Stimulated activated CD4-positive, alpha-beta T cell treated with anti-CD3 and anti-CD28 coated beads, Interleukin-4, amount 100 ng/mL, for 48 hours (primary cell): ENCODE measurements at regions not wholly inside any gene's neighbourhood (a gene's known extent, or its start where the extent isn't known, plus 50 kb on each side); places are given as distances from the start of the nearest gene placed in this dataset.

Source experiments
- DNase-seq, 2 donors: peaks; one replicate each; pipeline ENCODE4 v3.0.0-alpha.2; 2020; ENCODE audit warnings: low read depth in 2 of 2

DNA sequence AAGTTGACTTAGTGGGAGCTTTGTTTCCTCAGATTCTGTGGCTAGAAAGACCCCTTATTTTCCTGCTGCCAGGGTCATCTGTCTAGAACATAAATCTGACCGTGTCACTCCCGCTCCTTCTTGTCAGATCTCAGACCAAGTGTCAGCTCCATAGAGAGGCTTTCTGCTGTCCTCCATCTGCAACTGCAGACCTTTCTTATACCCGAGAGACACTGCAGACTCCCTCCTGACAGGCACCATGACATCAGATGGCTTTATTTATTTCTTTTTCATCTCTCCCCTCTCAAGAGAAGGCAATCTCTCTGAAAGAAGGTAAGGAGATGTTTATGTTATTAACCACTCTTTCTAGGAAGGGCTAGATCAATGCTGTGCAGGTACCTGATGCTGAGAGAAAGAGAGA, 726.5 kb downstream of the UQCRFS1 start:
- no peak for DNase-seq

DNA sequence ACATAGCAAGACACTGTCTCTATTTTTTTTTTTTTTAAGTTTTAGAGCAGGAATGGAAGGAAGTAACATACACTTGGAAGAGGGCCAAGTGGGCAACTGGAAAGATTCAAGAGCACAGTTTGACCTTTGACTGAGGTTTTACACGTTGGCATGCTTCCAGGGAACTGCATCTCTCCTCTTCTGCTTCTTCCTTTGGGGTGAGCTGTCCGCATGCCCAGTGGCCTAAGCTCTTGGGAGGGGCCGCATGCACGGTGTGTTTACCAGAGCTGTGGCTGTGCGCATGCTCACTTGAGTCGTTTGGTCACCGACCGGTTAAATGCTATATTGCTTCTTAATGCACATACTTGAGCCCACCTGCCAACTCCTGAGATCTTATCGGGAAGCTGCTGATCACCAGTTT, 727.7 kb downstream of the UQCRFS1 start:
- DNase-seq, result no peak

DNA sequence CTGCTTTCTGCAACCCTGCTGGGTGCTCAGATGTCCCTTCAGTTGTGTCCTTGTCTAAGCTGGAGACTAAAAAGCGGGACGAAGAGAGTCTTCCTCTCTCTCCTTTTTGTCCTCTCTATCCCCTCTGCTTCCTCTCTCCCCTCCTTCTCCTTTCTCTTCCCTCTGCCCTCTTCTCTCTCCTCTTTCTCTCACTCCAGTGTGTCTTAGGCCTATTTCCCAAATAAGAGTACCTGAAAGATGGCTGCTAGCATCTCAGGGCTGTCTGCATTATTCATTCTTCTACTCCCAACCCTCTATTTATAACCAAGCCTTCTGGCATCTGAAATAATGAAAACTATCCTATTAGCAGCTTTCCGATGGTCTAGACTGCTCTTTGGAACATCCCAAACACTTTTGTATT, 729.8 kb downstream of the UQCRFS1 start:
- no peak for DNase-seq

DNA sequence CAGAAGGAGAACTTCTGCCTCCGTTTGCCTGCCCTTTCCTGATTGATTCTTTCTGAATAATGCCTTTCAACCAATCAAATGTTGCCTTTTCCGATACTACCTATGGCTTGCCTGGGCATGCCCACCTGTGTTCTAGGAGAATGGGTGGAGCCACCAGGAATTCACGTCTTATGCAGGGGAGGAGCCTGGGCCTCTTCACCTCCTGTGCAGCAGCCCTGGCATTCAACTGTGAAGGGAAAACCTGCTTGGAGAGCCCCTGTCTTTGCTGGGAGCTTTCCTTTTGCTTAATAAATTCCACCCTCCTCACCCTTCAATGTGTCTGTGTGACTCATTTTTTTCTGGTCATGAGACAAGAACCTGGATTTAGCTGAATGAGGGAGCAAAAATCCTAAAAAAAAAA, 730.7 kb downstream of the UQCRFS1 start:
- DNase-seq, result no peak

DNA sequence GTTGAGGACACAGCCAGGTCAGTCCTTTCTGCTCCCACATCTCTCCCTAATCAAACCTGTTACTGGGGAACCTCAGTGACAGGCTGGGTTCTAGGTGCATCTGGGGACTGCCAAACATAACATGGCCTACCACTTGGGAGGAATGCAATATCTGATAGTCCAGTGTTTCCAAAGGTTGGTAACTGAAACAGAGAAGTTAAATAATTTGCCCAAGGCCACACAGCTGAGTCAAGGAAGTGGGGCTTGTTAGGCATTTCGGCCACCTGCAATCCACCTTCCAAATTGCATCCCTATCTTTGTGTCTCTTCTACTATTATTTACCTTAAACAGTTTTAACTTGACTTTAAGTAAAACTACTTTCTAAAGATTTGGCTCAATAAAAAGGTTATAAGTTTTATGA, 731.3 kb downstream of the UQCRFS1 start:
- DNase-seq, result no peak

DNA sequence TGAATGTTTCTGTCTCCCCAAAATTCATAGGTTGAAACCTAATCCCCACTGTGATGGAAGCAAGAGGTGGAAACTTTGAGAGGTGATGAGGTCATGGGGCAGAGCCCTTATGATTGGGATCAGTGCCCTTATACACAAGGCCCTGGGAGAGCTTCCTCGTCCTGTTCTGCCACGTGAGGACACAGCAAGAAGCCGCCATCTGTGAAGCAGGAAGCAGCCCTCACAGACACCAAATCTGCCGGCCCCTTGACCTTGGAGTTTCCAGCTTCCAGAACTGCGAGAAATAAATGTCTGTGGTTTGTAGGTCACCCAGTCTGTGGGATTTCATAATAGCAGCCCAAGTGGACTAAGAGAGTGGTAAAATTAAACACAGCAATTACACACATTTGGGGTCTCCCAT, 737.4 kb downstream of the UQCRFS1 start:
- no peak for DNase-seq

DNA sequence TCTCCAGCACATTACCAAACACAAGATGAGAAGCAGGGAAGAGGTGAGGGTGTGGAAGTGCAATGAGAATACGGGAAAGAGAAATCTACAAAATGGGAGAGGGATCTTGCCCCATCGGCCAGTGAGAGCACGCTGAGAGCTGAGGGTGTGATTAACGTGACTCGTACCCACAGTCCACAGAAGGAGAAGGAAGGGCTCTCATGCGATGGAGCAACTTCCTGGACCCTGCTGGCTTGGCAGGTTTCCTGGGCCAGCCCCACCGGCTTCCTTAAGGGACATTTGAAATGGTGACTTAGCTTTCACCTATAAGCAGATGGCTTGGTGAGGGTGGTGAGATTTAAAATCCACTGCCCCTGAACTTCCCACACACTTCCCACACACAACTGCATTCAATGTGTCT, 740.1 kb downstream of the UQCRFS1 start:
- no peak for DNase-seq

DNA sequence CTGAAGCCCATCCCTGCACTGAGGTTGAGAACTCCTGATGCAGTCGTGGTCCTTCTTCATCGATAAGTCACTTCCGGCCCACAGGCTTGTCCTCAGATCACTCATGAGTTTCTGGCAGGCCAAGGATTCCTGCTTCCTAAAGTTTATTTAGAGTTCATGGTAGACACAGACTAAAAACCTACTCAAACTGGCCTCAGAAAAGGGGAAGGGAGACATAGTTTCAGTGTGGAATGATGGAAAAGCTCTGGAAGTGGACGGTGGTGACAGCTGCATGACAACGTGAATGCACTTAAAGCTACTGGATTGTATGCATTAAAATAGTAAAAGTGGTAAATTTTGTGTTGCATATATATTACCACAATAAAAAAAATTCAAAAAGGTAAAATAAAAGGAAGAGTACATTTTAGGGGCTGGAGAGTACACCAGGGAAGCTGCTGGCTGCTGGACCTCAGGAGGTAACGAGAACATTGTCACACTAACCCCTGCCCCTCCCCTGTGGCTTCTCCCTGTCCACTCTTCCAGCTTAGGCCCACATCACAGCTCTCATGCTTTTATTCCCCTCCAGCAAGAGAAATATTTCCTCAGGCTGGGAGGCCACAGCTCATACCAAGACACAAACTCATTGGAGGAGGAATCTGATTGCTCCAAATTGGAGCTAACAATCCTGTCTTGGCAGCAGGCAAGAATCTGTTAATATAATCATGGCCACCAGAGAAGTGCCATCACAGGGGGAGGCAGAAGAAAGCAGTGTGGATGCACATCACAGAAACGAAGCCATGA, 741.0 kb downstream of the UQCRFS1 start:
- no peak for DNase-seq

DNA sequence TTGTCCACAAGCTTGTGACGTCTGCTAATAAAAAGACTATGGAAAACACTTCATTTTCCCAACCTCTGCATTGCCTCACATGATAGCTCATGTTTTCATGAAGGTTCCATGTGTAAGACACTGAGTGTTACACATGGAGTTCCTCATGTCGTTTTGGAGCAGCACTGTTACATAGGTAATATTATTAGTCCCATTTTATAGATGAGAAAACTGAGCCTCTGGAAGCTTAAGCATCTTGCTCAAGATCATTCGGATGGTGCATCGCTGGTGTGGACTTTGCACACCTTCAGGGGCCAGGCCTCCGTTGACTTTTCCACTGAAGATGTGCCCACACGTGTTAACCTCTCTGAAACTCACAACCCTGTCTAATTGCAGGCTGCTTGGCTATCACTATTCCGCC, 743.4 kb downstream of the UQCRFS1 start:
- DNase-seq, result no peak

DNA sequence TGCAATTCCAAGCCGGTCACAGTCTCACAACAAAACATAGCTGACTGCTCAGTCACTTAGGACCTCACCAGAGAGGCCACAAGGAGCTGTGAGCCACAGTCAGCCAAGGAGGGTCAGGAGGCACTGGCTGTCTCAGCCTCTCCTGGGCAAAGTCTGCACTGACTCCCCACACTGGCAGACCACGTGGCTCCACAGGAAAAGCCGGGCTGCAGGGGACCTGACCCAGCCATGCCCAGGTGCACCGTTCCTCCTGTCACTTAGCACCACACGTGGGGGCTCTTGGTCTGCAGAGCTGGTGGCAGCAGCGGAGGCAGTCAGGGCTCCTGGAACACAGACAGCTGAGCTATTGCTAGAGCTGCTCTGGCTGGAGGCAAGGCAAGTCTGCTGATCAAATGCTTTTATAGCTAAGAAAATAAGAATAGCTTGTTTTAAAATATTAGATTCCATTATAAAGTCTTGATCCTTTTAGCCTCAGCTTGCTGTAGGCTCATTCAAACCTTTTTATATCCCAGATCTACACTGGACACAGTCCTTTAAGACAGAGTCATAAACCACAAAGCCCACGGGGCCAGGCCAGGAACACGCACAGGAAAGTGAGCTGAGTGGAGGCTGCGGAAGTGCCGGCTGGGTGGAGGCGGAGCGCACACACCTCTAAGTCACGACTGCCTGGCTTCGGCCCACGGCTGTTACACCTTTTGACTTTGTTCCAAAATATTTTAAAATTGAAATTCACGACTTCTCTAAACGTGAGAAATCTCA, 744.1 kb downstream of the UQCRFS1 start:
- DNase-seq, result no peak

DNA sequence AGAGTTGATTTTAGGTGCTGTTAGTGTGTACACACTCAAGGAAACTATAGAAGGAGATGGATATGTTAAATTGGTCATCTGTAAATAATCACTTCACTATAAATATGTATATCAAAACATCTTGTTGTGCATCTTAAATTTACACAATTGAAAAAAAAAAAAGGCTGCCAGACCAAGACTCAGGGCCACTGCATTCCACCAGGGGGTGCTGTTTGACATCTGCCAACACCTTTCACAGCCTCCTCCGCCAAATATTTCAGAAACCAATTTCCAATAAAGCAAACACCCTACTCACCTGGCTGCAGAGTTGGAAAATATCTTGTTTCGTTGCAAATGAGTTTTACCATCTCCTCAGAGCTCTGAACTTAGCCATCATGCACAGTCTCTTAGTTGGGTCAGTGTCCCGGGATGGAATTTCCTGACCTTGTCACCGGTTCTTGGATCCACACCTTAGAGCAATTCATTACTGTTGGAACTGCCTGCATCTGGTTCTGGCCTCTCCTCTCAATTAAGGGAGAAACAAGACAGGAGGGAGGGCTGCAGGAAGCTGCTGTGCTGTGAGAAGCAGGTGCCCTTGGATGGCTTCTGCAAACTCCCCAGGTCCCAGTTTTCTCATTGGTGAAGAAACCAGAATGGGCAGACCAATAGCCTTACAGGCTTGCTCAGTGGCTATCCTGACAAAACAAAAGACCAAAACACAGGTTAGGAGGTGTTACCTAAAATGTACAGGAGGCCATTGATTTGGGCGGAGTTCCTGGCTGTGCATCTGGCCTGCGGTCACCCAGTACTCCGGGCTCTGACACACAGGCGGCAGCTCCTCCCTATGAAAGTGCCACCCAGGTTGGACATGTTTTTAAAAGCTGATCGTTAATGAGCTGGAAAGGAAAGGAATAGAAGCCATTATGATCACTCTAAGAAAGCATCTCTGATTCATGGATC, 746.6 kb downstream of the UQCRFS1 start:
- peak; percentile 44 to 63 for DNase-seq

DNA sequence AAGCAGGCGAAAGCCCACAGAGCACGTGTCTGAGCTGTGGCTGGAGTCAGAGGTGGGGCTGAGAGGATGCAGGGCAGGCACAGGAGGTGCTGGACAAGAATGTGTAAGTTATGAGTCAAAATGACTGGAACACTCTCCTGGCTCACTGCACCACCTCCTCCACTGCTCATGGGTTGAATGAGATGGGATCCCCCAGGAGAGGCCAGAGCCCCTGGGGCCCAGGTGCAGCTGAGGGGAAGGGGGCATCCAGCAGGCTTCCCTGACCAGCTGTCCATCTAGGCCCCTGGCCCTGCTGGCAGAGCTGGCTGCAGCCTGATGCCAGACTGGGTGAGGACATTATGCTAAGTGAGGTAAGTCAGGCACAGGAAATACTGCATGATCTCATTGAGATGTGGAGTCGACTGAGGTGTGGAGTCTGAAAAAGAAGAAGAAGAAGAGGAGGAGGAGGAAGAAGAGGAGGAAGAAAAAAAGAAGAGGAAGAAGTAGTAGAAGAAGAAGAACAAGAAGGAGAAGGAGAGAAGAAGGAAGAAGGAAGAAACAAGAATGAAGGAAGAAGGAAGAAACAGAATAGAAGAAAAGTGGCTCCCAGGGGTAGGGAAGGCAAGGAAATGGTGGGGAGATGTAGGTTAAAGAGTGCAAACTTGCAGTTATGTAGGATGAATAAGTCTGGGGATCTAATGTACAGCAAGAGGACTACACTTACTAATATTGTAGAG, 747.4 kb downstream of the UQCRFS1 start:
- no peak for DNase-seq

DNA sequence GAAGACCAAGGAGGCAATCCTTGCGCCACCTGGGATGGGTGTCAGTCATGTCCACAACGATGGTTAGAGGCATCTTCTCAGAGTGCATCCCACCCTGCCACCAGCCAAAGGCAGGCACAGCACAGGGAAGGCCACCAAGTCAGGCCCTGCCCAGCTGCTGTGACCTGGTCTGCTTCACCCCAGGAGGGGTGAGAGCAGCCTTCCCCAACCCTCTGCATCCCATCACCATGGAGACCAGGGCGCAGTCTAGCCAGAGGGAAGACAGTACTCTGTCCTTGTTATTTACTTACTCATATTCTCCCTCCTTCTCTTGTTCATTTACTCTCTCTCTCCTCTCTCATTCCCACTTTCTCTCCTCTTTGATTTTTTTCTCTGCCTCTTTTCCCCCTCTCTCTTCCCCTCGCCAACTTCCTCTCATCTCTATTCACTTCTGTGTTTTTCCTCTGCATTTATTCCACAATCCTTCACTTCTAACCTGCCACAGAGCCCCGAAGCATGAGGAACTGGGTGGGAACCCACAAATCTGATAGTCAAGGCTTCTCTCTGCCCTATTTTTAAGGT, 749.4 kb downstream of the UQCRFS1 start:
- DNase-seq, result no peak

DNA sequence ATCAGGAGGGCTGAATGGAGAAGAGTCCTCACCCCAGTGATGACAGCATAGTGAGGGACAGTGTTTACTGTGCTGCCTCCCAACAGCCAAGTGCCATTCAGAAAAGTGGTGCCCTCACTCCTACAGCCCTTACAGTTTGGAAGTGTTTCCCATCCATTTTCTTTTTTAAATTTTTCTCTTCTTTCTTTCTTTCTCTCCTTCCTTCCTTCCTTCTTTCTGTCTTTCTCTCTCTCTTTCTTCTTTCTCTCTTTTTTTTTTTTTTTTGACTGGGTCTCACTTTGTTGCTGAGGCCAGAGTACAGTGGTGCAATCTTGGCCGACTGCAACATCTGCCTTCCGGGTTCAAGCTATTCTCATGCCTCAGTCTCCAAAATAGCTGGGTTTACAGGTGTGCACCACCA, 755.3 kb downstream of the UQCRFS1 start:
- no peak for DNase-seq

DNA sequence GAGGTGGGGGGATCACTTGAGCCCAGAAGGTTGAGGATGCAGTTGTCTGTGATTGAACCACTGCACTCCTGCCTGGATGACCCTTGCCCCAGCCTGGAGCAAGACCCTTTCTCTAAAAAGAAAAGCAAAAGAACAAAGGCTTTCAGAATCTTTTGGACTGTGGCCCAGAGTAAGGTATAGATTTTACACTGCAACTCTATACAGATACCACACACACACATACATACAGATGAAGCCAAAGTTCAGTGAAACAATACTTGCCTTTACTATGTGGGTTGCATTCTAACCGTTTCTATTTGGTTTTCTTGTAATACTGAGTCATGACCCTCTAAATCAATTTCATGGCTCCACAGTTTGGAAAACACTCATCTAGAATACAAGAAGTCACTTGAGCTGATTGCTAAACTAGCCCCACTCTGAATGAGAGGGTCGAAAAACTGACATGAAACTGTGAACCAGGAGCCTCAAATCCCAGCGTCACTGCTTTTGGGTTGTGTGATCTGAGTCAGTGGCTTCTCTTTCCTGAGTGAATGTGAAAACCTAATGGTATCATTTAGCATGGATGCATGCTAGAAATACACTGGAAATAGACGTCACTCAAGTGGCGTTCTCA, 756.1 kb downstream of the UQCRFS1 start:
- DNase-seq, result no peak

DNA sequence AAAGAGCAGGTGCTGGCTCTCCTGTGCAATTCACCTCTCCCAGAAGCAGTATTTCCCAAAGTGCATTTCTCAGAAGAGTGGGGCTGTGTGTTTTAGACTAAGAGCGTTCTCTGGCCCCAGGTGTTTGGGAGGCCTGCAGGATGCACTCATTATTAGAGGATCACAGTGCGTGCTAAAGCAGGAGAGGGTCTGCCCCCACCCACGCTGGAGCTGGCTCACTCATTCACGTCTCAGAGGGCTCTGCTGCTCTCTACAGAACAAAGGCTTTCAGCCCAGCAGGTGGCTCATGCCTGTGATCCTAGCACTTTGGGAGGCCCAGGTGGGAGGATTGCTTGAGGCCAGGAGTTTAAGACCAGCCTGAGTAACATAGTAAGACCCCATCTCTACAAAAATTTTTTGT, 756.7 kb downstream of the UQCRFS1 start:
- peak in 1 of 2 donors; percentile 16 for DNase-seq

DNA sequence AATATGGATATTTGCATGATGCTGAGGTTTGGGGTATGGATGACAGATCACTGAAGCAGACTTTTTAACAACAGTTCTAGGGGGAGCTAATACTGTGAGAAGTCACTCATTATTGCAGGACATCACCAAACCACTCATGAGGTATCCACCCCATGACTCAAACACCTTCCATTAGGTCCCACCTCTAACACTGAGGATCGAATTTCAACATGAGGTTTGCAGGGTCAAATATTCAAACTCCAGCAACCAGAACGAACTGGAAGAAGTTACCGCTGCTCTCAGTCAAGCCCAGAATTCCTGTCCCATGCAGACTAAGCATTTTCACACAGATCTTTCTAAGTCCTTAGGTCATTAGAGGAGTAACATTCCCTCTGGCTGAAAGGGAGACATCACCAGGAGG, 758.9 kb downstream of the UQCRFS1 start:
- DNase-seq, result no peak

DNA sequence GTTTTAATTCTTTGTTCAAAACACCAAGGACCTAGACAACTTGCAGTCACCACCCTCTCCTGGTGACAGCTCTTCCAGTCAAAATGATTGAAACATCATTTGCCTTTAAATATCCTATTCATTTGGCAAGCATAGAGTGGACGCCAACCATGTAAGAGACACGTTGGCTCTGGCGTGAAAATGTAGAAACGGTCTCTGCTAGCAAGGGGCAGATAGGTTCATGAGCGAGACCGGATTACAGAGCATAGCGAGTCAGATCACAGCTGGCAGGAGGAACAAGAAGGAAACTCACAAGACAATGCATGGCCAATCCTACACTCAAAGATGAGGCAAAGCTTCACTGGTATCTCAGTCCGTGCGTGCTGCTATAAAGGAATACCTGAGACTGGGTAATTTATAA, 759.5 kb downstream of the UQCRFS1 start:
- DNase-seq, result no peak

DNA sequence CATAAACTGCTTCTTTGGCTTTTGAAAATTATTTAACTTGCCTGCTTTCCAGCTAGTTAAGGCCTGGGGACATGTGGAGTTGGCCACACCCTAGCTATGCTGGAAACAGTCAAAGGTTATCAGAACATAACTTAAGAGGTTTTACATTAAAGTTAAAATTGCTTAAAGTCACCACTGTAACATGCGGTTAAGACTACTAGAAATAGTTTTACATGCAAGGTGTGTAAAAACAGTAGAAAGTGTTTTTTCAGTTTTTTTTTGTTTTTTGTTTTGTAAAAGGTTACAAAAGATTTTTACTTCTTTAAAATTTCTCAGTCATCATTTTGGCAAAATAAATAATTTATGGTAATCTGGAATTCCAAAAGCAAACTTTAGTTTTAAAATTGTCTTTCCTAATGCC, 763.1 kb downstream of the UQCRFS1 start:
- no peak for DNase-seq

DNA sequence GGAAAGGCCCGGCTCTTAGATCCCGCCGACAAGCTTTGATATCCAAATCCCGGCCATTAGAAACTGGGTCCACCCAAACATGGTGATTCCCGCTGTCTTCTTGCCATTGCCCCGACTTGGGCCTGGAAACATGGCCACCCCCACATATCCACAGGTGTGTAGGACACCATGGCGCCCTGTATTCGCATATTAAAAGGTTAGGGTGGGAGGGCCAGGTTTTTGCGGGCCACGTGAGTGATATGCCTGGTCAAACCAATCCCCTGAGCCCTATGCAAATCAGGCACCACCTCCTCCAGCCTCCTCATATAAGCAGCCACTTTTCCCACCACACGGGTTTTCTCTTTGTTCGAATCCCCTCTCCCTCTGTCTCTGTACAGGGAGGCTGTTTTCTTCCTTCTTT, 766.4 kb downstream of the UQCRFS1 start:
- no peak for DNase-seq

DNA sequence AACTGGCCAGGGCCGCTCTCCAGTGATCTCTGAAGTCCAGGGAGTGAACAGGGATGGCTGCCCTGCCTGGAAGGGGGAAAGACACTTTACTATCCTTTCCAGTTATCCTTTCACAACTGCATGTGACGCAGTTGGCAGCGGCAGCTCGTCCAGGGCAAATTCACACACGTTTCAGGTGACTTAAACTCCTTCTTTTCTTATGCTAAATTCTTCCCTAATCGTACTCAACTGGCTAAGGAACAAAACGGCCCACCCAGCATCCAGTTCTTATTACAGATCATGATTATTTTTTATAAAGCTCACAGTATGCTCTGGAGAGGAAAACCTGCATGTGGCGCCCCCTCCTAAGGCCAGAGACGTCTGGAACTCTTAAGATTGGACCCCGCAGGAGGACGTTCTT, 767.1 kb downstream of the UQCRFS1 start:
- no peak for DNase-seq
